SU-DHL-6 (cell line): ENCODE measurements at regions not wholly inside any gene's neighbourhood (a gene's known extent, or its start where the extent isn't known, plus 50 kb on each side); places are given as distances from the start of the nearest gene placed in this dataset.

Experiments
- CTCF ChIP-seq: fragments of 200-600 bp; sonication (generic); IDR thresholded peaks from one replicate; pipeline ENCODE4 v1.5.1; 2017; ENCODE audit warnings: antibody characterized with exemption, mild to moderate bottlenecking, low read length, moderate library complexity; ENCODE audit not compliant: insufficient read depth, poor library complexity, severe bottlenecking
- EZH2phosphoT487 ChIP-seq: fragments of 200-600 bp; sonication (generic), shearing (Covaris generic); conservative IDR thresholded peaks from 2 replicates; pipeline ENCODE4 v1.6.1; 2018; ENCODE audit warnings: mild to moderate bottlenecking, antibody characterized with exemption, low read length, moderate library complexity, mixed read lengths

- TF ChIP-seq CTCF (no peak), EZH2phosphoT487 (no peak)
These were observed 423.7 kb downstream of the C3orf38 start for GRCh38 chr3:88573472-88573871.
